ENCODE measurements at regions not wholly inside any gene's neighbourhood (a gene's known extent, or its start where the extent isn't known, plus 50 kb on each side); places are given as distances from the start of the nearest gene placed in this dataset.

GRCh38 chr4:155444721-155445120, 68.0 kb upstream of the MAP9 start:
- H3K4me3 Mint-ChIP-seq: no peak overlapping the region
- peaks cover 12% of the 10 kb centered on the region for H3K4me1 Mint-ChIP-seq
- H2AFZ ChIP-seq: no peak overlapping the region
- H3K79me2 ChIP-seq (replicated peaks; ENCODE audit: insufficient read depth): no peaks in the 10 kb centered on the region
- no peaks in the 10 kb centered on the region for H3K4me1 ChIP-seq (ENCODE audit: insufficient read depth)
- H4K20me1 ChIP-seq (replicated peaks; ENCODE audit: insufficient read depth): no peaks in the 10 kb centered on the region
- H3K4me3 ChIP-seq: no peak overlapping the region
- H3K27me3 Mint-ChIP-seq (ENCODE audit: insufficient read depth, low read depth, poor library complexity): peaks cover 6% of the 10 kb centered on the region
- TF ChIP-seq NANOG (IDR thresholded peaks at IDR 0.05; ENCODE audit: borderline replicate concordance) (no peak), EZH2 (IDR thresholded peaks at IDR 0.05; ENCODE audit: low read depth, unreplicated experiment) (no peak), EZH2phosphoT487 (IDR thresholded peaks at IDR 0.05; ENCODE audit: unreplicated experiment) (no peak), STAT1 (IDR thresholded peaks at IDR 0.05; ENCODE audit: unreplicated experiment) (no peak), JUNB (IDR thresholded peaks at IDR 0.05; ENCODE audit: unreplicated experiment) (no peak), REST (IDR thresholded peaks at IDR 0.05; ENCODE audit: unreplicated experiment) (no peak), POLR2AphosphoS5 (IDR thresholded peaks at IDR 0.05; ENCODE audit: low read depth) (no peak), CTCF (conservative IDR thresholded peaks at IDR 0.05; ENCODE audit: low read depth in 2 of 2) (no peak), CREB1 (CRISPR knock-in tag; IDR thresholded peaks at IDR 0.05; ENCODE audit: low read depth) (no peak), ETS1 (IDR thresholded peaks at IDR 0.05) (no peak), ZNF462 (CRISPR knock-in tag; IDR thresholded peaks at IDR 0.05) (no peak), ZNF114 (CRISPR knock-in tag; IDR thresholded peaks at IDR 0.05) (no peak), ZNF331 (CRISPR knock-in tag; IDR thresholded peaks at IDR 0.05; ENCODE audit: low read depth) (no peak)
- H3K4me2 ChIP-seq: no peak overlapping the region
- no peaks in the 10 kb centered on the region for H3F3A ChIP-seq (replicated peaks; ENCODE audit: low read depth)
- ATAC-seq: no peak
- no peaks in the 10 kb centered on the region for H3K9me3 Mint-ChIP-seq
- H3K36me3 ChIP-seq (ENCODE audit: insufficient read depth): no peaks in the 10 kb centered on the region
- no peaks in the 10 kb centered on the region for H3K36me3 Mint-ChIP-seq (ENCODE audit: low read depth)
- no peaks in the 10 kb centered on the region for H3K9me2 ChIP-seq (ENCODE audit: insufficient read depth)
- H3K27ac Mint-ChIP-seq: no peak overlapping the region
- no peak for DNase-seq (ENCODE audit: low spot score)
- peaks cover 9% of the 10 kb centered on the region for H3K27me3 ChIP-seq (ENCODE audit: insufficient read depth)
- H3K27ac ChIP-seq (ENCODE audit: low read depth): no peak overlapping the region

Measured in GM23338 (cell line).